Lung microvascular endothelial cell (primary cell): ENCODE measurements at regions not wholly inside any gene's neighbourhood (a gene's known extent, or its start where the extent isn't known, plus 50 kb on each side); places are given as distances from the start of the nearest gene placed in this dataset.
"Not testable (repeated sequence)": the region's sequence is repeated elsewhere in the genome, so short reads cannot be mapped to it uniquely, and the experiment has no call there.

Experiments used
- DNase-seq, 2 donors: peaks; one replicate each; pipeline versions ENCODE4 v3.0.0 to v3.0.0-alpha.2; 2010; ENCODE audit warnings: low read depth in 2 of 2

GRCh38 chr7:6990426-6991152 lies 164.5 kb upstream of the CCZ1B start:
- not testable (repeated sequence) for DNase-seq

DNA sequence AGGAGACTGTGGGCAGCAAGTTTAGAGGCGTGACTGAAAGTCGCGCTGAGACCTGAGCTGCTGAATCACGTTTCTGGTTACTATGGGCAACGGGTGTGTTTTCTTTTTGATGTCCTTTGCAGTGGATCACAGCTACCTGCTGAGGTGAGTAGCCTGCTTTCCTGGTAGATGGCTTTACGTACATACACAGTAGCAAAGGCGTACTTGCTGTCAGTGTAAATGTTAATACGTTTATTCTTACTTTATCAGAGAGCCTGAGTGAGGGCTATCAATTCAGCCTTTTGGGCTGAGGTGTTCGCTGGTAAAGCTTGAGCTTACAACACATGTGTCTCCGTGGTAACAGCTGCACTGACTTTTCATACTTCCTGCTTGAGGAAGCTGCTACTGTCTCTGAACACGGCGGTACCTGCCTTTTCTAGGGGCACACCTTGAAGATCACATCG lies 165.1 kb upstream of the CCZ1B start:
- DNase-seq: not testable (repeated sequence)

DNA sequence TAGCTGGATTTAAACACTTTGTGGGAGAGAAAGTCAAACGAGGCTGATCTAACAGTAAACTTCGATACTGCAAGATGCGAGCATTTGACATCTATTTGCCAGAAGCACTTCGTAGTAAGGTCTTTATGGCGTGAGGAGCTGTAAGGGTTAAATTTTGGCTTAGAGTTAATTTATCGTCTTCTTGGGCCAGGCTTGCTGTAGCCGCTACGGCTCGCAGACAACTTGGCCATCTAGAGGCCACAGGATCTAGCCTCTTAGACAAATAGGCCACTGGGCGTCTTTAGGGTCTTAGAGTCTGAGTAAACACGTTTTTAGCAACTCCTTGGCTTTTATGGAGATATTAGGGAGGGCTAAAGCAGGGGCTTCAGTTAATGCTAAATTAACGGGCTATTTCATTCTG lies 165.6 kb upstream of the CCZ1B start:
- not testable (repeated sequence) for DNase-seq

- not testable (repeated sequence) for DNase-seq
These were observed 166.1 kb upstream of the CCZ1B start for GRCh38 chr7:6992133-6992532.

DNA sequence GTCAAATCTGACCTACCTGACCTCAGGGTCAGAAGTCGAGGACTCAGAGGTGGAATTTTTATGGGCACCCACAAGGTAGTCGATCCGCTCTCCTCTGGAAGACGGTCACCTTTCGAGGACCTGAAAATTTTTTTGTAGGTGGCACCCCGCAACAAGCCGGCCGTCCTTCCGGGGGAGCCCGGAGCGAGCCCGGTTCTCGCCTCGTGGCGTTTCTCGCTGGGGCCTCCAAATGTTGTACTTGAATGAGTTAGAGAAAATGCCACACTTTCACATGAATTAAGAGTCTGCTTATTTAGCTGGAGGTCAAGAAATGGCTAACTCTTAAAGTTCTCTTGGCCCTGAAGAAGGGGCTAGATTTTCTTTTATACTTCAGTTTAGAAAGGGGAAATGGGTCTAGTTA lies 169.0 kb upstream of the CCZ1B start:
- not testable (repeated sequence) for DNase-seq

GRCh38 chr7:6995493-6996289 lies 169.6 kb upstream of the CCZ1B start:
- DNase-seq: not testable (repeated sequence)

GRCh38 chr7:6999067-6999666 lies 173.1 kb upstream of the CCZ1B start:
- DNase-seq: not testable (repeated sequence)

DNA sequence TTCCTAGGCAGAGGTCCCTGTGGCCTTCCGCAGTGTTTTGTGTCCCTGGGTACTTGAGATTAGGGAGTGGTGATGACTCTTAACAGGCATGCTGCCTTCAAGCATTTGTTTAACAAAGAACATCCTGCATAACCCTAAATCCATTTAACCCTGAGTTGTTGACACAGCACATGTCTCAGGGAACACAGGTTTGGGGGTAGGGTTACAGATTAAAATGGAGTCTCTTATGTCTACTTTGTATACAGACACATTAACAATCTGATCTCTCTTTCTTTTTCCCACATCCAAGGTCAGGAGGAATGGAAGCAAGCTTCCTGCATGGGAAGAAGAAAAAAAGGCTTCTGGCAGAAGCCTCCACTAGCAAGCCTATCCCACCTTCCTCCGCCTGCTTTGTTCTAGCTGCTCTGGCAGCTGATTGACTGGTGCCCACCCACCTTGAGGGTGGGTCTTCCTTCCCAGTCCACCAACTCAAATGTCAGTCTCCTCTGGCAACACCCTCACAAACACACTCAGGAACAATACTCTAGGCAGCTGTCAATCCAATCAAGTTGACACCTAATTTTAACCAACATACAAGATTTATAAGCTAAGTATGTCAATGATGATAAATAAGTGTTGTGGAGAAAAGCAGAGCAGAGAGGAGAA lies 176.5 kb upstream of the CCZ1B start:
- DNase-seq: no peak

GRCh38 chr7:7005303-7005702 lies 177.0 kb upstream of the C1GALT1 start:
- DNase-seq: no peak

DNA sequence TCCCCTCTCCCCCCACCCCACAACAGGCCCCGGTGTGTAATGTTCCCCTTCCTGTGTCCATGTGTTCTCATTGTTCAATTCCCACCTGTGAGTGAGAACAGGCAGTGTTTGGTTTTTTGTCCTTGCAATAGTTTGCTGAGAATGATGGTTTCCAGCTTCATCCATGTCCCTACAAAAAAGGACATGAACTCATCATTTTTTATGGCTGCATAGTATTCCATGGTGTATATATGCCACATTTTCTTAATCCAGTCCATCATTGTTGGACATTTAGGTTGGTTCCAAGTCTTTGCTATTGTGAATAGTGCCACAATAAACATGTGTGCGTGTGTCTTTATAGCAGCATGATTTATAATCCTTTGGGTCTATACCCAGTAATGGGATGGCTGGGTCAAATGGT lies 176.4 kb upstream of the C1GALT1 start:
- not testable (repeated sequence) for DNase-seq

DNA sequence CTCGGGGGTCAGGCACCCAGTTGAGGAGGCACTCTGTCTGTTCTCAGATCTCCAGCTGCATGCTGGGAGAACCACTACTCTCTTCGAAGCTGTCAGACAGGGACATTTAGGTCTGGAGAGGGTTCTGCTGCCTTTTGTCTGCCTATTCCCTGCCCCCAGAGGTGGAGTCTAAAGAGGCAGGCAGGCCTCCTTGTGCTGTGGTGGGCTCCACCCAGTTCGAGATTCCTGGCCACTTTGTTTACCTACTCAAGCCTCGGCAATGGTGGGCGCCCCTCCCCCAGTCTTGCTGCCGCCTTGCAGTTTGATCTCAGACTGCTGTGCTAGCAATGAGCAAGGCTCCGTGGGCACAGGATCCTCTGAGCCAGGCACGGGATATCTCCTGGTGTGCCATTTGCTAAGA lies 171.1 kb upstream of the C1GALT1 start:
- not testable (repeated sequence) for DNase-seq

DNA sequence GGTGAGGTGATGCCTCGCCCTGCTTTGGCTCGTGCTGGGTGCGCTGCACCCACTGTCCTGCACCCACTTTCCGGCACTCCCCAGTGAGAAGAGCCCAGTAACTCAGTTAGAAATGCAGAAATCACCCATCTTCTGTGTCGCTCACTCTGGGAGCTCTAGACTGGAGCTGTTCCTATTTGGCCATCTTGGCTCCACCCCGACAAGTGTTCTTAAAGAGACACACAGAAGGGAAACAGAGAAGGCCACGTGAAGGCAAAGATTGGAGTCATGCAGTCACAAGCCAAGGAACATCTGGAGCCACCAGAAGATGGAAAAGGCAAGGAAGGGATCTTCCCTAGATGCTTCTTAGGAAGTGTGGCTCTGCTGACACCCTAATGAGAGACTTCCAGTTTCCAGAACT lies 170.6 kb upstream of the C1GALT1 start:
- DNase-seq: not testable (repeated sequence)

DNA sequence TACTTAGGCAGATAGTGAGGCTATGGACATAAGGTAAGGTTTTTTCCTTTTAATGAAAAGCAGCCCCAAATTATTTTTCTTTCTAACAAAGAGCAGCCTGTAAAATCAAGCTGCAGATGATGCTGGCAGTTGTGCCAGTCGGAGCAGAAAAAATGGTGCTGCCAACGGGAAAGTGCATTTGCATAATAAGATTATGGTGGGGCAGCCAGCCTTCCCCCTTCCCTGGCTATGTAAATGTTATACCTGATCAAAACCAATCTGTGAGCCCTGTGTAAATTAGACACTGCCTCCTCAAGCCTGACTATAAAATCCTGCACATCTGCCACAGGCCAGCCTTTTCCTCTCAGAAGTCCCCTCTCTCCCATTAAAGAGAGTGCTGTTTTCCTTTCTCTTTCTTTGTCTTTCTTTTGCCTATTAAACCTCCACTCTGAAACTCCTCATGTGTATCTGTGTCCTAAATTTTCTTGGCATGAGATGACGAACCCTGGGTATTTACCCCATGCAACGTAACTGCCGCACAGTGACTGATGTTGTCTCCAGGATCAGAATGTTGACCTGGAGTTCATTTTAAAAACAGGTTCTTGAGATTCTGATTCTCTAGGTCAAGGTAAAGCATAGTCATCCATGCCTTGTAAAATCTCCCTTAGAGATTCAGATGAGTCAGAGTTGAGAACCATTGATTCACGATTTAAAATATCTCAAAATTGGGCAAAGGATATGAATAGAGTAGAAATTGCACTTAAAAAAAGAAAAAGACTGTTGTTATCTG lies 167.3 kb upstream of the C1GALT1 start:
- no peak for DNase-seq

DNA sequence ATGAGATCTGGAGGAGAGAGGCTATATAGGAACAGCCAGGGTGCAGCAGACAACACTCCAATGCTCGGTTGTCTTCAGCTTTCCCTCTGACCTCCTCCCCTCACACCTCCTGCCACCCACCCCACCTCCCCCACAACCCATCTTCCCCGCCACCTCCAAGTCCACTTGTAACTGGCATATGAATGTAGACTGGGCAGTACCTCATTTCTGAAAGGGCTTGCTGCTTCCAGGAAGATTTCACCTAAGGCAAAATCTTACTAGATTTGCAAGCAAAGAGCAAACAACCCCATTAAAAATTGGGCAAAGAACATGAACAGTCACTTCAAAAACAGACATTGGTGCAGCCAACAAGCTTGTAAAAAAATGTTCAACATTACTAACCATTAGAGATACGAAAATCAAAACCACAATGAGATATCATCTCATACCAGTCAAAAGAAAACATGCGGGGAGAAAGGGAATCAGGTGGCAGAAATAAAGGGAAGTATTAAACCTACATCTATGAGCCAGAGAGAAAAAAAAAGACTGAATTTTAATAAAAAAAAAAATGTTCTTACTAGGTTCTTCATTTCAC lies 164.6 kb upstream of the C1GALT1 start:
- DNase-seq: no peak

- DNase-seq: no peak
These were observed 164.1 kb upstream of the C1GALT1 start for GRCh38 chr7:7018290-7018689.

- no peak for DNase-seq
These were observed 150.1 kb upstream of the C1GALT1 start for GRCh38 chr7:7032221-7032620.

DNA sequence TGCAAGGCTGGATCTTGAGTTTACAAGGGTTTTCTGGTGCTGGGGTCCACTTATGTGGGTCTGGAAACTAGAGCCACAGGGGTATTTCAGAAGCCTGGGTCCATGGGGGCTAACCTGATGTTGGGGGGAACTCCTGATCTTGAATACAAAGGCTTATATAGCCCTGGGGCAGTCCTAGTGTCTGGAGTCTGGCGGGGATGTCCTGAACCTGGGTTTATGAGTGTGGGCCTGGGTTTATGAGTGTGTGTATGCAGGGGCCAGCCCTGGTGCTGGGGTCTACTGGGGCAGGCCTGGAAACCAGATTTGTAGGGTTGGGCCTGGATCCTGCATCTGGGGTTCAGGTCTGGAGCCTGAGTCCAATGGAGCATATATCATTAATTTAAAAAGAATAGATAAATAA lies 146.5 kb upstream of the C1GALT1 start:
- DNase-seq: no peak

DNA sequence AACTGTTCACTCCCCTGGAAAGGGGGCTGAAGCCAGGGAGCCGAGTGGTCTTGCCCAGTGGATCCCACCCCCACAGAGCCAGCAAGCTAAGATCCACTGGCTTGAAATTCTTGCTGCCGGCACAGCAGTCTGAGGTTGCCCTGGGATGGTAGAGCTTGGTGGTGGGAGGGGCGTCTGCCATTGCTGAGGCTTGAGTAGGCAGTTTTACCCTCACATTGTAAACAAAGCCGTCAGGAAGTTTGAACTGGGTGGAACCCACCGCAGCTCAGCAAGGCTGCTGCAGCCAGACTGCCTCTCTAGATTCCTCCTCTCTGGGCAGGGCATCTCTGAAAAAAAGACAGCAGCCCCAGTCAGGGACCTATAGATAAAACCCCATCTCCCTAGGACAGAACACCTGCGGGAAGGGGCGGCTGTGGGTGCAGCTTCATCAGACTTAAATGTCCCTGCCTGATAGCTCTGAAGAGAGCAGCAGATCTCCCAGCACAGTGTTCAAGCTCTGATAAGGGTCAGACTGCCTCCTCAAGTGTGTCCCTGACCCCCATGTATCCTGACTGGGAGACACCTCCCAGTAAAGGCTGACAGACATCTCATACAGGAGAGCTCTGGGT lies 140.0 kb upstream of the C1GALT1 start:
- not testable (repeated sequence) for DNase-seq

GRCh38 chr7:7044806-7045205 lies 137.5 kb upstream of the C1GALT1 start:
- DNase-seq: no peak

GRCh38 chr7:7048213-7048612 lies 134.1 kb upstream of the C1GALT1 start:
- DNase-seq: no peak
